NCI-H226 (cell line): ENCODE measurements at regions not wholly inside any gene's neighbourhood (a gene's known extent, or its start where the extent isn't known, plus 50 kb on each side); places are given as distances from the start of the nearest gene placed in this dataset.
"Not testable (repeated sequence)": the region's sequence is repeated elsewhere in the genome, so short reads cannot be mapped to it uniquely, and the experiment has no call there.

Experiments
- DNase-seq: peaks from one replicate; pipeline ENCODE4 v3.0.0-alpha.2; 2015

DNA sequence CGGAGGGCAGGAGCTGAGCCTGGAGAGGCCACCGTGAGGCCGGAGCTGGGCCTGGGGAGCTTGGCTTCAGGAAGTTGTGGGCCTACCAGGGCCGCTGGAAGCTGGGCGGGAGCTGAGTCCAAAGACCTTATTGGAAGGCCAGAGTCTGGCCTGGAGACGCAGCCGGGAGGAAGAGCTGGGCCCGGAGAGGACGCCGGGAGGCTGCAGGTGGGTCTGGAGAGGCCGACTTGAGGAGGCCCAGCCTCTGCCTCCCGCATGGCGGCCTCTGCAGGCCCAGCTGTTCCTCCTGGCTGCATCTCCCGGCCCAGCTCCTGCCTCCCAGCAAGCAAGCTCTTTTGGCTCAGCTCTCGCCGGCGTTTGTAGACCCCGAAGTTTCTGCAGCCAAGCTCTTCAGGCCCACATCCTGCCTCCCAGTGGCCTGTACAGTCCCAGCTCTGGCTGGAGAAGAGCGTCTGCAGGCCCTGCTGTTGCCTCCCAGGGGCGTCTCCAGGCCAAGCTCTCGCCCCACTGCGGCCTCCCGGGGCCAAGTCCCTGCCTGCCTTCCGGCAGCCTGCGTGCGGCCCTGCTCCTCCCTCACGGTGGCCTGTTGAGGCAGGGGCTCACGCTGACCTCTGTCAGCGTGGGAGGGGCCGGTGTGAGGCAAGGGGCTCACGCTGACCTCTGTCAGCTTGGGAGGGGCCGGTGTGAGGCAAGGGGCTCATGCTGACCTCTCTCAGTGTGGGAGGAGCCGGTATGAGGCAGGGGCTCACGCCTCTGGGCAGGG is 70.4 kb upstream of the COBL start:
- not testable (repeated sequence) for DNase-seq

DNA sequence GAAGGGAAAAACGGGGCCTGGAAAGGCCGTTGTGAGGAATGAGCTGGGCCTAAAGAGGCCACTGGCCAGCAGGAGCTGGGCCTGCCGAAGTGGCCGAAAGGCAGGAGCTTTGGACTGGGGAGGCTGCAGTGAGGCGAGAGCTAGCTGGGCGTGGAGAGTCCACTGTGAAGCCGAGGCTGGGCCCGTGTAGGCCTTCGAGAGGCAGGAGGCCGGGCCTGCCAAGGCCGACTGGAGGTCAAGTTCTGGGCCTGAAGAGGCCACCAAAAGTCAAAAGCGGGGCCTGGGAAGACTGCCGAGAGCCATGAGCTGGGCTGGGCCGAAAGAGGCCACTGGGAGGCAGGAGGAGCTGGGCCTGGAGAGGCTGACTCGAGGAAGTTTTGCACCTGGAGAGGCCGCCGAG is 69.6 kb upstream of the COBL start:
- DNase-seq, result not testable (repeated sequence)

DNA sequence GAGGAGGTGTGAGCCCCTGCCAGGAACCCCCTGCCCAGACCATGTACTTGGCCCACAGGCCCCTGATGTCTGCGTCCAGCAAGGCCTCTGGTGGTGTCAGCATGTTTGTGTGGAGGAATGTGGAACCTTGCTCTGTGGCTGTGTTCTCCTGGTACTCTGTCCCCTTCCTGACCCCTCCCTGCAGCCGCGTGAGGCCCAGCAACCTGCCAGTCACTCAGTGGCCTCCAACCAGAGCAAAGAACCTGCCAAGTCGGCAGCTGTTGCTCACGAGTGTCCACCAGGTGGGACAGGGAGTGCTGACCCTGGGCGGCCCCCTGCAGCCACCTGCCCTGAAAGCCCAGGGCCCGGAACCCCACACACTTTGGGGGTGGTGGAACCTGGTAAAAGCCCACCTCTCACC is 65.6 kb upstream of the COBL start:
- not testable (repeated sequence) for DNase-seq

GRCh38 chr7:51376420-51377092 is 59.9 kb upstream of the COBL start:
- peak; percentile 92 for DNase-seq

DNA sequence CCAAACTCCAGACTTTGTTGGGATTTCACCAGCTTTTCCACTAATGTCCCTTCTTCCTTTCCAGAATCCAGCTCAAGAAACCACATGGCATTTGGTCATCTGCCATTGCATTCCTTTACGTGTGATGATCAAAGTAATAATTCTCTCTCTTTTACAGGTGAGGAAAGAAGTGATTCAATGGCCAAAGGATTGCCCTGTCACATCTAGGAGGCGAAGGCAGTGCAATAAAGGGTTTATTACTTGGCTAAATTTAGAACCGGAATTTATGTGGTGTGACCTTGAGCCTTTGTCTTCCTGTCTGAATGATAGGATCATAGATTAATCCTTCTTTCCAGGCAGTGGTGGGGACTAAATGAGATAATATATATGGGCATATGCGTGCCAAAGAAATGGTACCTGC is 58.3 kb upstream of the COBL start:
- no peak for DNase-seq

GRCh38 chr7:51373607-51374006 is 57.0 kb upstream of the COBL start:
- not testable (repeated sequence) for DNase-seq

DNA sequence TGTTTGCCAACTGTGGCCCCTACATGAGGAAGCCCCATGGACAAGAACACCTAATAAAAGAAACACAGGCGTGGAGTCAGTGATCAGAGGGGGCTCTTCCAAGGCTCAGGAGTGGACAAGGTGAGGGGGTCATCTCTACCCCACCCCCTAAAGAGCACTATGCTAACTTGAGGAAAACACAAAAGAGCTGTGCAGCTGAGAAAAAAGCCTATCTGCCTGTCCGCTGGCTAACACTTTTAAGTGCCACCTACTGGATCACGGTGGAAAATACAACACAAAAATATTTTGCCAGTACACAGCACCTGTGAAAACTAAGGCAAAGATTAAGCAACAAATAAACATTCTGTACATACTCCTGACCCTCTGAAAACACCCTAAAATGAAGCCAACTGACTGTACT is 53.1 kb upstream of the COBL start:
- DNase-seq, result peak; percentile 7

GRCh38 chr7:51369228-51369627 is 52.6 kb upstream of the COBL start:
- DNase-seq, result not testable (repeated sequence)

DNA sequence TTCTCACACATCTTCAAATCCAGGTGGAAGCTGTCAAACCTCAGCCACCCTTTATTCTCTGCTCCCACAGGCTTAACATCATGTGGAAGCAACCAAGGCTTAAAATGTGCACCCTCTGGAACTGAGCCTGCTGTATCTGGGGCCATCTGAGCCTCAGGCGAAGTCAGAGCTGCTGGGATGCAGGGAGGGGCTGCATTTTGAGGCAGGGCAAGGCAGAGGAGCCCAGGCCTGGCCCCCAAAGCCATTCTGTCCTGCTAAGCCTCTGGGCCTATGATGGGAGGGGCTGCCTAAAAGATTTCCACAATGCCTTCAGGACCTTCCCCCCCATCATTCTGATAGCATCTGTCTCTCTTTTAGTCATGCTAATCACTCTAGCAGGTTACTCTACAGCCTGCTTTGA is 51.7 kb upstream of the COBL start:
- DNase-seq, result no peak

GRCh38 chr7:51367614-51367968 is 51.0 kb upstream of the COBL start:
- no peak for DNase-seq

GRCh38 chr7:51366930-51367613 is 50.5 kb upstream of the COBL start:
- peak; percentile 27 for DNase-seq
